Thoracic aorta (tissue), 2 donors: ENCODE measurements at regions not wholly inside any gene's neighbourhood (a gene's known extent, or its start where the extent isn't known, plus 50 kb on each side); places are given as distances from the start of the nearest gene placed in this dataset.

Source experiments
- ATAC-seq: fragments of 150-250 bp; one replicate; pipeline ENCODE4 v1.8.0; 2017; ENCODE audit warnings: low read depth; ENCODE audit not compliant: insufficient number of reproducible peaks, low FRiP score
- DNase-seq: peaks from one replicate; pipeline ENCODE4 v3.0.0-alpha.2; 2020; ENCODE audit warnings: low spot score
- H3K27ac ChIP-seq, 2 donors: fragments of 200-600 bp; sonication (generic); 1 replicate in 1 of 2; 2 replicates in 1 of 2; pipeline ENCODE4 v1.5.1; 2016; ENCODE audit warnings: mild to moderate bottlenecking in 2 of 2, moderate library complexity in 2 of 2
- H3K27me3 ChIP-seq: fragments of 200-600 bp; sonication (generic); replicated peaks from 2 replicates; pipeline ENCODE4 v1.6.0; 2016; ENCODE audit warnings: mild to moderate bottlenecking; ENCODE audit not compliant: insufficient read depth
- H3K36me3 ChIP-seq: fragments of 200-600 bp; sonication (generic); one replicate; pipeline ENCODE4 v1.5.1; 2016
- H3K4me1 ChIP-seq, 2 donors: fragments of 200-600 bp; sonication (generic); 1 replicate in 1 of 2; 2 replicates in 1 of 2; pipeline versions ENCODE4 v1.5.1 to v1.6.0; 2016; ENCODE audit warnings: low read depth in 2 of 2, mild to moderate bottlenecking in 1 of 2; ENCODE audit not compliant: control insufficient read depth in 1 of 2
- H3K4me3 ChIP-seq: fragments of 200-600 bp; sonication (generic); 2 replicates; pipeline ENCODE4 v1.5.1; 2016; ENCODE audit warnings: mild to moderate bottlenecking
- H3K9me3 ChIP-seq: fragments of 200-600 bp; sonication (generic); 2 replicates; pipeline ENCODE4 v1.5.1; 2016
- TF ChIP-seq, protein P1 (sequence below): fragments of 200-600 bp; sonication (generic); IDR thresholded peaks from one replicate; pipeline ENCODE4 v1.5.1; 2019; ENCODE audit warnings: antibody characterized with exemption

DNA sequence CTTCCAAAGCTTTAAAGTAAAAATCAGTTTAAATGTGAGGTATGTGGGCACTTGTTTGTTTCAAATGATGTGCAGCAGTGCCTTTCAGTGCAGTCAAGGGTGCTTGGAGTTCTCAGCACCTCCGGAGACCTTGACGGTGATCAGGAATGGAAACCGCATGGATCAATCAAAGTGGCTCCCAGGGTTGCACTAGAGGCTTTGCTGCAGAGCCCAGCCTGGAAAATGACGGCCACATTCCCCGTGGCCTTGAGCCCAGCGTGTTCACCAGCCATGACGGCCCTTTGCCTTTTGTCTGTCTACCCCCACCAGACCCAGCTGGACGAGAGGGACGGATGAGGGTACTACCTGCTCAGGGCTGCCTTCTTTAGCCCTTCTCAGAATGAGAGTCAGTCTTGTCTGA is 320.0 kb downstream of the TEX29 start:
- TF ChIP-seq, protein P1, sequence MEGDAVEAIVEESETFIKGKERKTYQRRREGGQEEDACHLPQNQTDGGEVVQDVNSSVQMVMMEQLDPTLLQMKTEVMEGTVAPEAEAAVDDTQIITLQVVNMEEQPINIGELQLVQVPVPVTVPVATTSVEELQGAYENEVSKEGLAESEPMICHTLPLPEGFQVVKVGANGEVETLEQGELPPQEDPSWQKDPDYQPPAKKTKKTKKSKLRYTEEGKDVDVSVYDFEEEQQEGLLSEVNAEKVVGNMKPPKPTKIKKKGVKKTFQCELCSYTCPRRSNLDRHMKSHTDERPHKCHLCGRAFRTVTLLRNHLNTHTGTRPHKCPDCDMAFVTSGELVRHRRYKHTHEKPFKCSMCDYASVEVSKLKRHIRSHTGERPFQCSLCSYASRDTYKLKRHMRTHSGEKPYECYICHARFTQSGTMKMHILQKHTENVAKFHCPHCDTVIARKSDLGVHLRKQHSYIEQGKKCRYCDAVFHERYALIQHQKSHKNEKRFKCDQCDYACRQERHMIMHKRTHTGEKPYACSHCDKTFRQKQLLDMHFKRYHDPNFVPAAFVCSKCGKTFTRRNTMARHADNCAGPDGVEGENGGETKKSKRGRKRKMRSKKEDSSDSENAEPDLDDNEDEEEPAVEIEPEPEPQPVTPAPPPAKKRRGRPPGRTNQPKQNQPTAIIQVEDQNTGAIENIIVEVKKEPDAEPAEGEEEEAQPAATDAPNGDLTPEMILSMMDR = no peak
- no peaks in the 10 kb centered on the region for H3K36me3 ChIP-seq
- ATAC-seq (no peak), DNase-seq (no peak)
- no peaks in the 10 kb centered on the region for H3K27me3 ChIP-seq
- no peaks in the 10 kb centered on the region for H3K4me1 ChIP-seq
- no peak overlapping the region for H3K27ac ChIP-seq
- no peak overlapping the region for H3K4me3 ChIP-seq
- no peaks in the 10 kb centered on the region for H3K9me3 ChIP-seq

- DNase-seq (no peak), ATAC-seq (no peak)
- TF ChIP-seq, protein P1 = no peak
Measured at GRCh38 chr13:111642156-111642767, 321.8 kb downstream of the TEX29 start.

GRCh38 chr13:111644750-111645149 is 324.3 kb downstream of the TEX29 start:
- Histone ChIP-seq H3K4me1 (no peaks in the 10 kb centered on the region), H3K4me3 (no peak overlapping the region), H3K36me3 (no peaks in the 10 kb centered on the region), H3K27ac (no peak overlapping the region), H3K9me3 (no peaks in the 10 kb centered on the region), H3K27me3 (no peaks in the 10 kb centered on the region)
- TF ChIP-seq, protein P1 = no peak
- DNase-seq = no peak
- no peak for ATAC-seq

More at GRCh38 chr13:111642156-111642767, 321.8 kb downstream of the TEX29 start:
- Histone ChIP-seq H3K27me3 (no peaks in the 10 kb centered on the region), H3K4me3 (no peak overlapping the region), H3K36me3 (no peaks in the 10 kb centered on the region), H3K27ac (no peak overlapping the region), H3K4me1 (no peaks in the 10 kb centered on the region), H3K9me3 (no peaks in the 10 kb centered on the region)

GRCh38 chr13:111645198-111645597 is 324.8 kb downstream of the TEX29 start:
- DNase-seq = no peak
- Histone ChIP-seq H3K9me3 (no peaks in the 10 kb centered on the region), H3K4me3 (no peak overlapping the region), H3K27me3 (no peaks in the 10 kb centered on the region), H3K27ac (no peak overlapping the region), H3K4me1 (no peaks in the 10 kb centered on the region), H3K36me3 (no peaks in the 10 kb centered on the region)
- TF ChIP-seq, protein P1 = no peak
- no peak for ATAC-seq

- TF ChIP-seq, protein P1 = no peak
- H3K27me3 ChIP-seq = no peaks in the 10 kb centered on the region
- H3K9me3 ChIP-seq = no peaks in the 10 kb centered on the region
- H3K4me1 ChIP-seq = no peaks in the 10 kb centered on the region
- no peak for ATAC-seq
- H3K36me3 ChIP-seq = no peaks in the 10 kb centered on the region
- no peak overlapping the region for H3K27ac ChIP-seq
- DNase-seq = no peak
- H3K4me3 ChIP-seq = no peak overlapping the region
Measured at GRCh38 chr13:111645598-111646455, 325.4 kb downstream of the TEX29 start.
